Nephron progenitor cell (in vitro differentiated cells): ENCODE measurements at regions not wholly inside any gene's neighbourhood (a gene's known extent, or its start where the extent isn't known, plus 50 kb on each side); places are given as distances from the start of the nearest gene placed in this dataset.
A peak's percentile ranks its signal among the peaks of the same experiment; 100 is the strongest.
"Not testable (repeated sequence)": the region's sequence is repeated elsewhere in the genome, so short reads cannot be mapped to it uniquely, and the experiment has no call there.

Experiments
- DNase-seq: peaks from one replicate; pipeline ENCODE4 v3.0.0; 2021
- H3K27ac Mint-ChIP-seq: 2 replicates; pipeline ENCODE4 v1.8.0; 2021; ENCODE audit warnings: mild to moderate bottlenecking, moderate library complexity, mixed read lengths
- H3K27me3 Mint-ChIP-seq: 2 replicates; pipeline ENCODE4 v1.8.0; 2021; ENCODE audit warnings: mild to moderate bottlenecking, low read depth, mixed read lengths; ENCODE audit not compliant: poor library complexity
- H3K36me3 Mint-ChIP-seq: 2 replicates; pipeline ENCODE4 v1.8.0; 2021; ENCODE audit warnings: low read depth, mixed read lengths
- H3K4me1 Mint-ChIP-seq: 2 replicates; pipeline ENCODE4 v1.8.0; 2021; ENCODE audit warnings: mixed read lengths
- H3K4me3 Mint-ChIP-seq: 2 replicates; pipeline ENCODE4 v1.8.0; 2021; ENCODE audit warnings: mild to moderate bottlenecking, moderate library complexity, mixed read lengths
- H3K9me3 Mint-ChIP-seq: 2 replicates; pipeline ENCODE4 v1.8.0; 2021; ENCODE audit warnings: mild to moderate bottlenecking, moderate library complexity, mixed read lengths
- CTCF ChIP-seq: fragments of 200-600 bp; sonication (generic); IDR thresholded peaks from 2 replicates; pipeline ENCODE4 v1.5.0; 2021; ENCODE audit warnings: antibody characterized with exemption

GRCh38 chr17:30605027-30605426 is 127.8 kb downstream of the GOSR1 start:
- H3K27ac Mint-ChIP-seq = no peak overlapping the region
- H3K4me3 Mint-ChIP-seq = no peak overlapping the region
- no peaks in the 10 kb centered on the region for H3K27me3 Mint-ChIP-seq
- DNase-seq = no peak
- peaks cover 4% of the 10 kb centered on the region for H3K36me3 Mint-ChIP-seq
- TF ChIP-seq CTCF = no peak
- no peaks in the 10 kb centered on the region for H3K9me3 Mint-ChIP-seq
- H3K4me1 Mint-ChIP-seq = peaks cover 28% of the 10 kb centered on the region

GRCh38 chr17:30602396-30602795 is 125.2 kb downstream of the GOSR1 start:
- H3K27ac Mint-ChIP-seq = not testable (repeated sequence)

GRCh38 chr17:30601984-30602383 is 124.8 kb downstream of the GOSR1 start:
- DNase-seq, H3K27me3 Mint-ChIP-seq, H3K36me3 Mint-ChIP-seq, H3K9me3 Mint-ChIP-seq: not testable (repeated sequence)
- Mint-ChIP-seq H3K4me3 (peak overlapping the region; percentile 98), H3K27ac (peak overlapping the region; percentile 93), H3K4me1 (peaks cover 38% of the 10 kb centered on the region)

More at GRCh38 chr17:30602396-30602795, 125.2 kb downstream of the GOSR1 start:
- H3K27me3 Mint-ChIP-seq, H3K9me3 Mint-ChIP-seq, H3K36me3 Mint-ChIP-seq, DNase-seq: not testable (repeated sequence)
- H3K4me1 Mint-ChIP-seq = peaks cover 38% of the 10 kb centered on the region
- H3K4me3 Mint-ChIP-seq = peak overlapping the region; percentile 98

GRCh38 chr17:30600830-30601494 is 123.8 kb downstream of the GOSR1 start:
- H3K27me3 Mint-ChIP-seq = no peaks in the 10 kb centered on the region
- H3K36me3 Mint-ChIP-seq = peaks cover 8% of the 10 kb centered on the region
- peak overlapping the region; percentile 98 for H3K4me3 Mint-ChIP-seq
- peak overlapping the region; percentile 99 for H3K27ac Mint-ChIP-seq
- TF ChIP-seq CTCF = no peak
- DNase-seq = peak; percentile 38
- H3K9me3 Mint-ChIP-seq = peaks cover 7% of the 10 kb centered on the region
- peaks cover 38% of the 10 kb centered on the region for H3K4me1 Mint-ChIP-seq

- Mint-ChIP-seq H3K9me3 (peaks cover 14% of the 10 kb centered on the region), H3K27me3 (no peaks in the 10 kb centered on the region), H3K27ac (peak overlapping the region; percentile 48), H3K4me3 (peak overlapping the region; percentile 98), H3K4me1 (peaks cover 38% of the 10 kb centered on the region), H3K36me3 (peaks cover 8% of the 10 kb centered on the region)
- peak; percentile 7 for TF ChIP-seq CTCF
- peak; percentile 84 for DNase-seq
Observed at GRCh38 chr17:30600060-30600829, 123.0 kb downstream of the GOSR1 start.

GRCh38 chr17:30599428-30600059 is 122.3 kb downstream of the GOSR1 start:
- Mint-ChIP-seq H3K9me3 (peaks cover 20% of the 10 kb centered on the region), H3K27ac (peak overlapping the region; percentile 48), H3K4me1 (peaks cover 38% of the 10 kb centered on the region), H3K4me3 (peak overlapping the region; percentile 98), H3K36me3 (peaks cover 4% of the 10 kb centered on the region), H3K27me3 (peaks cover under 1% of the 10 kb centered on the region)
- TF ChIP-seq CTCF = no peak
- peak; percentile 8 for DNase-seq
